ENCODE measurements at regions not wholly inside any gene's neighbourhood (a gene's known extent, or its start where the extent isn't known, plus 50 kb on each side); places are given as distances from the start of the nearest gene placed in this dataset.
A peak's percentile ranks its signal among the peaks of the same experiment; 100 is the strongest.

- DNase-seq: no peak
Observed at GRCh38 chr10:113219446-113219845, 269.4 kb downstream of the TCF7L2 start.

- peak; percentile 58 for DNase-seq
Observed at GRCh38 chr10:113221756-113222168, 271.7 kb downstream of the TCF7L2 start.

GRCh38 chr10:113222207-113222606 lies 272.2 kb downstream of the TCF7L2 start:
- DNase-seq: no peak

GRCh38 chr10:113225364-113225763 lies 275.3 kb downstream of the TCF7L2 start:
- DNase-seq: no peak

GRCh38 chr10:113225903-113226302 lies 275.9 kb downstream of the TCF7L2 start:
- DNase-seq: no peak

GRCh38 chr10:113226399-113226798 lies 276.4 kb downstream of the TCF7L2 start:
- DNase-seq: no peak

GRCh38 chr10:113226831-113227445 lies 276.9 kb downstream of the TCF7L2 start:
- DNase-seq: no peak

- peak; percentile 73 for DNase-seq
Observed at GRCh38 chr10:113228530-113228929, 278.5 kb downstream of the TCF7L2 start.

GRCh38 chr10:113230011-113230610 lies 280.1 kb downstream of the TCF7L2 start:
- DNase-seq: no peak

GRCh38 chr10:113232928-113233511 lies 283.0 kb downstream of the TCF7L2 start:
- no peak for DNase-seq

GRCh38 chr10:113234481-113234880 lies 284.4 kb downstream of the TCF7L2 start:
- DNase-seq: no peak

- DNase-seq: no peak
Observed at GRCh38 chr10:113235508-113235907, 285.5 kb downstream of the TCF7L2 start.

- DNase-seq: no peak
Observed at GRCh38 chr10:113236998-113237397, 287.0 kb downstream of the TCF7L2 start.

- DNase-seq: no peak
Observed at GRCh38 chr10:113239566-113240350, 289.7 kb downstream of the TCF7L2 start.

- DNase-seq: no peak
Observed at GRCh38 chr10:113240736-113241135, 290.7 kb downstream of the TCF7L2 start.

- DNase-seq: no peak
Observed at GRCh38 chr10:113241599-113242360, 291.7 kb downstream of the TCF7L2 start.

- DNase-seq: no peak
Observed at GRCh38 chr10:113243311-113243710, 293.3 kb downstream of the TCF7L2 start.

- DNase-seq: no peak
Observed at GRCh38 chr10:113244750-113245149, 294.7 kb downstream of the TCF7L2 start.

- no peak for DNase-seq
Observed at GRCh38 chr10:113245286-113245685, 295.2 kb downstream of the TCF7L2 start.

- no peak for DNase-seq
Observed at GRCh38 chr10:113247050-113247449, 297.0 kb downstream of the TCF7L2 start.

- no peak for DNase-seq
Observed at GRCh38 chr10:113252650-113253618, 299.9 kb upstream of the HABP2 start.

Measured in EL (cell line).